GM12875 (cell line): ENCODE measurements at regions not wholly inside any gene's neighbourhood (a gene's known extent, or its start where the extent isn't known, plus 50 kb on each side); places are given as distances from the start of the nearest gene placed in this dataset.

ENCODE experiments used
- H3K4me3 ChIP-seq: one replicate; pipeline ENCODE4 v1.5.1; 2011; ENCODE audit warnings: low read depth, low read length, control low read depth
- CTCF ChIP-seq: IDR thresholded peaks from 2 replicates; pipeline ENCODE4 v1.5.1; 2011; ENCODE audit warnings: low read depth, mild to moderate bottlenecking, control low read depth, inconsistent platforms, low read length, moderate library complexity, borderline replicate concordance; ENCODE audit not compliant: insufficient read depth

- TF ChIP-seq CTCF: no peak
- no peak overlapping the region for H3K4me3 ChIP-seq
These were observed 162.2 kb downstream of the C1orf94 start for GRCh38 chr1:34338871-34339270.

- TF ChIP-seq CTCF: no peak
- H3K4me3 ChIP-seq: no peak overlapping the region
These were observed 165.2 kb downstream of the C1orf94 start for GRCh38 chr1:34341896-34342295.

GRCh38 chr1:34342334-34342733, 165.6 kb downstream of the C1orf94 start:
- H3K4me3 ChIP-seq: no peak overlapping the region
- no peak for TF ChIP-seq CTCF

GRCh38 chr1:34346128-34346527, 169.4 kb downstream of the C1orf94 start:
- no peak for TF ChIP-seq CTCF

GRCh38 chr1:34353409-34353808, 176.7 kb downstream of the C1orf94 start:
- H3K4me3 ChIP-seq: no peak overlapping the region
- TF ChIP-seq CTCF: no peak

More at GRCh38 chr1:34346128-34346527, 169.4 kb downstream of the C1orf94 start:
- no peak overlapping the region for H3K4me3 ChIP-seq

GRCh38 chr1:34354367-34354766, 177.7 kb downstream of the C1orf94 start:
- TF ChIP-seq CTCF: no peak

GRCh38 chr1:34356853-34357252, 180.1 kb downstream of the C1orf94 start:
- TF ChIP-seq CTCF: no peak
- no peak overlapping the region for H3K4me3 ChIP-seq

More at GRCh38 chr1:34354367-34354766, 177.7 kb downstream of the C1orf94 start:
- H3K4me3 ChIP-seq: no peak overlapping the region
